Endothelial cell of umbilical vein (primary cell): ENCODE measurements at regions not wholly inside any gene's neighbourhood (a gene's known extent, or its start where the extent isn't known, plus 50 kb on each side); places are given as distances from the start of the nearest gene placed in this dataset.

ENCODE experiments used
- BruUV-seq: library from RNA; stranded (reverse); fragments of 400-500 nt; replicated peaks from 2 replicates; lab custom pipeline; 2021; lab: Mats Ljungman, UMichigan
- CTCF ChIA-PET: fragments of 300-600, 350-600 bp; sonication (Branson Sonifier 250); formaldehyde crosslinking; loops from one replicate; lab custom pipeline; 2021; ENCODE audit warnings: antibody characterized with exemption, inconsistent platforms; lab: Charles Lee
- POLR2A ChIA-PET: fragments of 300-600, 350-600 bp; sonication (Branson Sonifier 250); formaldehyde crosslinking; loops from one replicate; lab custom pipeline; 2021; ENCODE audit warnings: antibody characterized with exemption, inconsistent platforms; lab: Charles Lee
- DNase-seq: peaks from one replicate; pipeline ENCODE4 v3.0.0-alpha.2; 2011; ENCODE audit warnings: low read depth, low spot score
- FAIRE-seq: peaks from 2 replicates; lab custom pipeline; 2011; peaks lifted over from hg19 to GRCh38; lab: Jason Lieb, UNC
- H2AFZ ChIP-seq: 2 replicates; pipeline ENCODE4 v1.6.0; 2012; ENCODE audit warnings: low read depth, low read length, control low read depth, inconsistent platforms
- H3K27ac ChIP-seq: 2 replicates; pipeline ENCODE4 v1.5.1; 2011; ENCODE audit warnings: low read depth, mild to moderate bottlenecking, control low read depth, low read length, moderate library complexity; ENCODE audit not compliant: insufficient read depth
- H3K27me3 ChIP-seq, 2 experiments: 2 replicates each; pipeline versions ENCODE4 v1.6.0 to v1.6.1; 2011; ENCODE audit warnings: low read length in 2 of 2, mixed read lengths in 1 of 2; ENCODE audit not compliant: control insufficient read depth in 2 of 2, insufficient read depth in 2 of 2
- H3K36me3 ChIP-seq, 2 experiments: 2 replicates in 1 of 2; 3 replicates in 1 of 2; pipeline ENCODE4 v1.5.1; 2011; ENCODE audit warnings: low read length in 2 of 2, mild to moderate bottlenecking in 1 of 2, moderate library complexity in 1 of 2; ENCODE audit not compliant: control insufficient read depth in 2 of 2, insufficient read depth in 2 of 2; ENCODE audit errors: extremely low read depth in 1 of 2
- H3K4me1 ChIP-seq: 3 replicates; pipeline ENCODE4 v1.5.1; 2011; ENCODE audit warnings: mild to moderate bottlenecking, low read length; ENCODE audit not compliant: control insufficient read depth, insufficient read depth; ENCODE audit errors: extremely low read depth
- H3K4me2 ChIP-seq: 2 replicates; pipeline ENCODE4 v1.6.1; 2011; ENCODE audit warnings: low read length, control low read depth, mixed read lengths; ENCODE audit not compliant: insufficient read depth
- H3K4me3 ChIP-seq, 3 experiments: fragments of 200-600 bp in 1 of 3; sonication (generic), shearing (Covaris generic) in 1 of 3; replicated peaks in 1 of 3; 2 replicates each; pipeline ENCODE4 v1.5.1; 2011 to 2016; ENCODE audit warnings: control low read depth in 3 of 3, low read length in 3 of 3, mild to moderate bottlenecking in 2 of 3, inconsistent platforms in 1 of 3, low read depth in 1 of 3, moderate library complexity in 1 of 3; ENCODE audit not compliant: insufficient read depth in 1 of 3
- H3K79me2 ChIP-seq: 2 replicates; pipeline ENCODE4 v1.6.0; 2012; ENCODE audit warnings: low read length, inconsistent platforms; ENCODE audit not compliant: control insufficient read depth, insufficient read depth
- H3K9ac ChIP-seq: replicated peaks from 2 replicates; pipeline ENCODE3; 2011; ENCODE audit warnings: low read length, control low read depth; ENCODE audit not compliant: insufficient read depth; ENCODE audit errors: extremely low read depth
- H3K9me1 ChIP-seq: replicated peaks from 3 replicates; pipeline ENCODE4 v1.6.0; 2011; ENCODE audit warnings: mild to moderate bottlenecking, low read length; ENCODE audit not compliant: control insufficient read depth, insufficient read depth; ENCODE audit errors: extremely low read depth
- H3K9me3 ChIP-seq: replicated peaks from 2 replicates; pipeline ENCODE4 v1.5.1; 2012; ENCODE audit warnings: low read length, inconsistent platforms; ENCODE audit not compliant: control insufficient read depth, insufficient read depth
- H4K20me1 ChIP-seq: replicated peaks from 2 replicates; pipeline ENCODE3; 2011; ENCODE audit warnings: mild to moderate bottlenecking, low read length; ENCODE audit not compliant: control insufficient read depth, insufficient read depth; ENCODE audit errors: extremely low read depth
- CTCF ChIP-seq, 2 donors: IDR thresholded peaks; 1 replicate in 1 of 2; 2 replicates in 1 of 2; pipeline ENCODE4 v1.5.1; 2011; ENCODE audit warnings: low read length in 2 of 2, mild to moderate bottlenecking in 2 of 2, moderate library complexity in 2 of 2, control low read depth in 1 of 2, inconsistent platforms in 1 of 2, low read depth in 1 of 2; ENCODE audit not compliant: insufficient read depth in 1 of 2; ENCODE audit errors: extremely low read depth in 1 of 2
- EZH2 ChIP-seq: IDR thresholded peaks from 2 replicates; pipeline ENCODE4 v1.6.1; 2012; ENCODE audit warnings: borderline replicate concordance, low read depth, mild to moderate bottlenecking, moderate library complexity, low read length, inconsistent platforms; ENCODE audit not compliant: severe bottlenecking
- FOS ChIP-seq: IDR thresholded peaks from 2 replicates; pipeline ENCODE4 v1.6.1; 2011; ENCODE audit warnings: mild to moderate bottlenecking, low read length, moderate library complexity, borderline replicate concordance; ENCODE audit not compliant: insufficient read depth
- GATA2 ChIP-seq: IDR thresholded peaks from 2 replicates; pipeline ENCODE4 v1.7.0; 2011; ENCODE audit warnings: low read depth, mild to moderate bottlenecking, moderate library complexity, mixed read lengths, low read length; ENCODE audit not compliant: insufficient read length, insufficient read depth
- JUN ChIP-seq: IDR thresholded peaks from 2 replicates; pipeline ENCODE4 v1.6.1; 2011; ENCODE audit warnings: borderline replicate concordance, low read depth; ENCODE audit not compliant: insufficient read length, insufficient read depth
- MAX ChIP-seq: IDR thresholded peaks from 2 replicates; pipeline ENCODE4 v1.6.1; 2011; ENCODE audit not compliant: insufficient read depth, insufficient read length
- MYC ChIP-seq: IDR thresholded peaks from one replicate; pipeline ENCODE4 v1.6.1; 2011; ENCODE audit warnings: mild to moderate bottlenecking, low read depth, low read length
- POLR2A ChIP-seq: IDR thresholded peaks from 2 replicates; pipeline ENCODE4 v1.6.1; 2012; ENCODE audit warnings: low read depth, mild to moderate bottlenecking, control low read depth, low read length
- POLR2AphosphoS5 ChIP-seq: IDR thresholded peaks from 2 replicates; pipeline ENCODE4 v1.6.1; 2012; ENCODE audit warnings: low read depth, mild to moderate bottlenecking, control low read depth, low read length, moderate library complexity; ENCODE audit not compliant: insufficient read depth
- dilution Hi-C: fragments of 300-500 bp; cut with MboI; formaldehyde crosslinking; loops from one replicate; pipeline ENCODE4 v1.15.0; 2019; ENCODE audit warnings: low sequenced_read_pairs; ENCODE audit not compliant: extremely low pct_ligation_motif_present
- intact Hi-C: fragments of 100-400 bp; cut with micrococcal nuclease; formaldehyde crosslinking; loops from one replicate; pipeline ENCODE4 v1.10.0; 2022

- Histone ChIP-seq H4K20me1 (no peaks in the 10 kb centered on the region), H3K79me2 (no peaks in the 10 kb centered on the region), H3K4me3 (no peak overlapping the region), H3K9me1 (no peaks in the 10 kb centered on the region), H3K4me1 (peaks cover 10% of the 10 kb centered on the region), H3K4me2 (no peak overlapping the region), H3K9ac (no peak overlapping the region), H3K9me3 (no peaks in the 10 kb centered on the region), H3K27ac (no peak overlapping the region), H2AFZ (peak overlapping the region; percentile 18), H3K27me3 (no peaks in the 10 kb centered on the region), H3K36me3 (no peaks in the 10 kb centered on the region)
- no peak for TF ChIP-seq POLR2AphosphoS5
- no peak for TF ChIP-seq EZH2
- no peak for TF ChIP-seq JUN
- TF ChIP-seq MAX: no peak
- no peak for TF ChIP-seq POLR2A
- TF ChIP-seq FOS: no peak
- TF ChIP-seq MYC: no peak
- TF ChIP-seq CTCF (IDR thresholded peaks at IDR 0.05; ENCODE audit: extremely low read depth in 1 of 2, insufficient read depth in 1 of 2, low read depth in 1 of 2, low read length in 2 of 2): no peak
- TF ChIP-seq GATA2: no peak
- BruUV-seq: no TSS peak
- dilution Hi-C loops (loop anchor here (25.0 kb wide), 1 partner anchor 148 kb away; no protein-coding TSS in a partner anchor), intact Hi-C loops (loop anchor here (10.0 kb wide), 1 partner anchor 300 kb away; no protein-coding TSS in a partner anchor)
- CTCF ChIA-PET: interaction anchor here (4.5 to 8.4 kb wide), 5 partner anchors 88 to 215 kb away, joined by 57 to 224 read pairs (median 85); no protein-coding TSS in a partner anchor
- FAIRE-seq (no peak), DNase-seq (no peak)
- POLR2A ChIA-PET: no interaction called here
These were observed 90.0 kb downstream of the AREG start for GRCh38 chr4:74534936-74535335.
